Inflammatory macrophage treated with lipopolysaccharide for 1 hour (primary cell): ENCODE measurements at regions not wholly inside any gene's neighbourhood (a gene's known extent, or its start where the extent isn't known, plus 50 kb on each side); places are given as distances from the start of the nearest gene placed in this dataset.
"Not testable (repeated sequence)": the region's sequence is repeated elsewhere in the genome, so short reads cannot be mapped to it uniquely, and the experiment has no call there.

Source experiments
- DNase-seq, 2 donors: peaks; one replicate each; pipeline ENCODE4 v3.0.0-alpha.2; 2020 to 2022

GRCh38 chr16:16625140-16625539 lies 246.2 kb downstream of the NPIPA7 start:
- not testable (repeated sequence) for DNase-seq

DNA sequence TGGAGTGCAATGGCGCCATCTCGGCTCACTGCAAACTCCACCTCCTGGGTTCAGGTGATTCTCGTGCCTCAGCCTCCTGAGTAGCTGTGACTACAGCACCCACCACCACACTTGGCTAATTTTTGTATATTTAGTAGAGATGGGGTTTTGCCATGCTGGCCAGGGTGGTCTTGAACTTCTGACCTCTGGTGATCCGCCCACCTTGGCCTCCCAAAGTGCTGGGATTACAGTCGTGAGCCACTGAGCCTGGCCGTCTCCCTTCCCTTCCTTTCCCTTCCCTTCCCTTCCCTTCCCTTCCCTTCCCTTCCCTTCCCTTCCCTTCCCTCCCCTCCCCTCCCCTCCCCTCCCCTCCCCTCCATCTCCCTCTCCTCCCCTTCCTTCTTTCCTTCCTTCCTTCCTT lies 248.9 kb downstream of the NPIPA7 start:
- not testable (repeated sequence) for DNase-seq

- not testable (repeated sequence) for DNase-seq
Observed at GRCh38 chr16:16638231-16638630, 259.3 kb downstream of the NPIPA7 start.

DNA sequence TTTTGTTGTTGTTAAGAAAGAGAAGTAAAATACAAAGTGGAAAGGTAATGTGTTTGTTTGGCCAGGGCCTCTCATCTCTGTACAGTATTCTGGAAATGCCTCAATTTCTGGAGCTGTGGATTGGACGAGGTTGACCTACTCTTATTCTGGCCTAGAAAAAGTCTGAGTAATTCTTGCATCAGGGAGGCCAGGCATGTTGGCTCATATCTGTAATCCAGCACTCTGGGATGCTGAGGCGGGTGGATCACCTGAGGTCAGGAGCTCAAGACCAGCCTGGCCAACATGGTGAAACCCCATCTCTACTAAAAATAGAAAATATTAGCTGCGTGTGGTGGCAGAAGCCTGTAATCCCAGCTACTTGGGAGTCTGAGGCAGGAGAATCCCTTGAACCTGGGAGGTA lies 259.8 kb downstream of the NPIPA7 start:
- DNase-seq = not testable (repeated sequence)

- DNase-seq = not testable (repeated sequence)
Observed at GRCh38 chr16:16643828-16644227, 264.9 kb downstream of the NPIPA7 start.

- DNase-seq = not testable (repeated sequence)
Observed at GRCh38 chr16:16648002-16648401, 269.1 kb downstream of the NPIPA7 start.

DNA sequence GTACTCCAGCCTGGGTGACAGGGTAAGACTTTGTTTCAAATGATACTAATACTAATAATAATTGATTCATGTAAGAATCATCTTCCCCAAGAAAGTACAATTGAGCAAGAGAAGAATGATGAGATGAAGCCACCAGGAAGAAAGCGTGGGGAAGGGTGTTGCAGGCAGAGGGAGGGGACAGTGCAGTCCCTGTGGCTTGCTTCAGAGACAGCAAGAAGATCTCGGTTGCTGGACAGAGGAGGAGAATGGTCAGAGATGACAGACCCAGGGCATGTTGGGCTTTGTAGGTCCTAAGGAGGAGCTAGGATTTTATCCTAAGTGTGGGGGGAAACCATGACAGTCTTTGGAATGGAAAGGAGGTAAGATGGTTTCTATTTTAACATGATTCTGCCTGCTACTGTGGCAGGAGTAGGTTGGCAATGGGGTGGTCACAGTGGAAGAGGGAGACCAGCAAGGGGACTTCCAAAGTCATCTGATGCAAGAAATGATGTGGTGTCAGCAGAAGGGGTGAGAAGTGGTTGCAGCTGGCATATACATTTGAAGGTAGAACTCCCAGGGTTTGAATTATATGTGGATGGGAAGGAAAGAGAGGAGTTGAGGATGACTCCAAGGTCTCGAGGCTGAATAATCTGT lies 293.4 kb downstream of the NPIPA7 start:
- not testable (repeated sequence) for DNase-seq

DNA sequence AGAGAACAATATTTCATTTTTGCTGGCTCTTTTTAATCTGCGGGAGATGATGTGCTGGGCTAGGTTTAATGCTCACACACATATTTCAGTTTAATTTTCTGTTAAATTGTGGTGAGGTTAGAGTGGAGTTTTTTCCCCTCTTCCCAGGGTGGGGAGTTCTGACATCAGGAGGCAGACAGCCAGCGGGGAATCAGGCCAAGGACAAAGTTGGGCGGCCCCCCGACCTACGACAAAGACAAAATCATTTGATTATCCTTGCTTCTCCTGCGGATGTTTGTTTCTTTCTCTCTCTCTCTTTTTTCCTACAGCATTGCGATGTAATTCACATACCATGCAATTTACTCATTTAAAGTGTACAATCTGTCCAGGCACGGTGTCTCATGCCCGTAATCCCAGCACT lies 295.9 kb downstream of the NPIPA7 start:
- DNase-seq = not testable (repeated sequence)

DNA sequence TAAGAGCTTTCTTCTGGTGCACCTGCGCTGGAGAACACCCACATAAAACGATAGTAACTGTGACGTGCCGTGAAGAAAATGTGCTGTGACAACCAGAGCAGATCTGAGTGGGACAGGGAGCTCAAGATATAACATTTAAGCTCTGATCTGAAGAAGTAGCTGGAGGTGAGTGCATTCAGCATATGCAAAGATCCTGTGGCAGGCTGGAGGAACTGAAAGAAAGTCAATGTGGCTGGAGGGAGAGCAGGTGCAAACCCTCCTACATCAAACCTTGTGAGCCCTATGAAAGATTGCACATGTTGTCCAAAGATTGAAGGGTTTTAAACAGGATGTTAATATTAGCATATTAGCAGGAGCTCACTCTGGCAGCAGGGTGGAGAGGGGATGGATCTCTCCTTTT lies 342.9 kb downstream of the NPIPA7 start:
- not testable (repeated sequence) for DNase-seq

DNA sequence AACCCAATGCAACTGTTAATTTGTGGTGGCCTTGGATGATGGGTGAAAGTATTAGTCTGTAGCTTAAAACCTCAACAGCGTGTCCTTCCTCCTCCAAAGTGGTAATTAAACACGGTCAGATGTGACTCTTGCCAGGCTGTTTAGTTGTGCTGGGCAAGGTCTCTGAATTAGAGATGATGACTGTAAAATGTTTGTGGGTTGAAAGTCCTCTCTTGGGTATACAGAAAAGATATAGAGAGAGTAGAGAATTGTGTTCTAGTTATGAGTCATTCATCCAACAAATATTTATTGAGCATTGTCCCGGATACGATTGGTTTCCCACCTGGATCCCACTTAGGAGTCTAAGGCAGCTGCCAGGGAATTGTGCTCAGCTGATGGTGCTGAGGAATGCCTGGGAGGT lies 343.7 kb downstream of the NPIPA7 start:
- DNase-seq = not testable (repeated sequence)

DNA sequence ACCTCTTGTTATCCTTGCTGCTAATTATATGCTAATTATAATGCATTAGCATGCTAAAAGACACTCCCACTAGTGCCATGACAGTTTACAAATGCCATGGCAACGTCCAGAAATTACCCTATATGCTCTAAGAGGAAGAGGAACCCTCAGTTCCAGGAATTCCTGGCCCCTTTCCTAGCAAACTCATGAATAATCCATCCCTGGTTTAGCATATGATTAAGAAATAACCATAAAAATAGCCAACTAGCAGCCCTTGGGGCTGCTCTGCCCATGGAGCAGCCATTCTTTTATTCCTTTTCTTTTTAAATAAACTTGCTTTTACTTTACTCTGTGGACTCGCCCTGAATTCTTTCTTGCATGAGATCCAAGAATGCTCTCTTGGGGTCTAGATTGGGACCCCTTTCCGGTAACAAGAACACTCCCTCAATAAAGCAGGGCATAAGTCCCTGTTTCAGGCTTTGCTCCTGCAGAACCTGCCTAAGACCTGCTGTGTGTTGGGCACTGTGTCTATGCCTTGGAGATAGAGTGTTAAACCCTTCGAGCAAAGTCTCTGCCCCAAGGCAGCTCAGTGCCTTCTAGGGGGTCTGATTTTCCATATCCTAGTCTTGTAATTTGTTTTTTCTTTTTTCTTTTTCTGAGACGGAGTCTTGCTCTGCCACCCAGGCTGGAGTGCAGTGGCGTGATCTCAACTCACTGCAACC lies 345.0 kb downstream of the NPIPA7 start:
- not testable (repeated sequence) for DNase-seq

DNA sequence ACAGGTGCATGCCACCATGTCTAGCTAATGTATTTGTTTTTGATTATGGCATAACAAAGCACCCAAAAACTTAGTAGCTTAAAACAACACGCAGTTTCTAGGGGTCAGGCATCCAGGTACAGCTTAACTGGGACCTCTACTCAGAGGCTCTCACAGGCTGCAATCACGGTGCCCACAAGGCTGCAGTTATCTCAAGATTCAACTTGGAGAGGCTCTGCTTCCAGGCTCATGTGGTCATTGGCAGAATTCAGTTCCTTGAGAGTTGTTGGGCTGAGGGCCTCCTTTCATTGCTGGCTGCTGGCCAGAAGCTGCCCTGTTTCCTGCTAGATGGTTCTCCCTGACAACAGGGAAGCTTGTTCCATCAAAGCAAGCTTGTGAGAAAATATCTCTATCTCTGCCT lies 348.1 kb downstream of the NPIPA7 start:
- not testable (repeated sequence) for DNase-seq

- DNase-seq = not testable (repeated sequence)
Observed at GRCh38 chr16:16742573-16742972, 363.6 kb downstream of the NPIPA7 start.

DNA sequence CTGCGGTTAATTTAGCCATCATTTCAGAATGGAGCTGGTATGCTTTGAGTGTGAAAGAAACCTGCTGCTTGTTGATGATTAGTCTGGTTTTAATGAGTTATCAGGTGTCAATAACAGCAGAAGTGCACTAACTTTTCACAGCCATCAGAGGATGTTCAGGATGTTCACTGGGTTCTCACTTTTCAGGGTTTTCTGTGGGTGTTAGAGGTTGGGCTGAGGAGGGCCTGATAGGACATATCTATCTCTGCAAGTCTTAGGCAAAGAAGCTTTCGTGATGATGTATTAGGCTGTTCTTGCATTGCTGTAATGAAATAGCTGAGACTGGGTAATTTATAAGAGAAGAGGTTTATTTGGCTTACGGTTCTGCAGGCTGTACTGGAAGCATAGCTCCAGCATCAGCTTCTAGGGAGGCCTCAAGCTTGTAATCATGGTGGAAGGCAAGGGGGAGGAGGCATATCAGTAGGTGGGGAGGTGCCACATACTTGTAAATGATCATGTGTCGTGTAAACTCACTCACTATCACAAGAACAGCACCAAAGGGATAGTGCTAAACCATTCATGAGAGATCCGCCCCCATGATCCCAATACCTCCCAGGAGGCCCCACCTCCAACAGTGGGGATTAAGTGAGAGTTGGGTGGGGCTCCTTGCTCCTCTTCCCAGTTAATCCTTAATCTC lies 376.2 kb downstream of the NPIPA7 start:
- DNase-seq = not testable (repeated sequence)

DNA sequence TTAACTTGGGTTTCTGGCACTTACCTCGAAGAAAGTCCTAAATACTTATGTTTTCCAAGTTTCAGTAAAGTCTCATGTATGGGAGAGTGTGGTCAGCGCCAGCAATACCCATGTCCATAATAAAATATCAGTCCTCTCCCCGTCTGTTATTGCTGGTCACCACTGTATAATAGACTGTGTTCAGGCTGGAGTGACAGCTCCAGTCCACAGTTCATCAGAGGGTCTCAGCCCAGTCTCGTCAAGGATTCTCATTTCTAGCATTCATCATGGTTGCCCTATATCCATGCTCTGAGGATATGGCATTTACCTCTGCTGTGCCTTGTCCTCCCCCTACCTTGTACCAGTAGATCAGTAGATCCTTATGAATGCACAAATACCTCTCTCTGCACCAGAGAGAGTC lies 384.5 kb downstream of the NPIPA7 start:
- DNase-seq = no peak

DNA sequence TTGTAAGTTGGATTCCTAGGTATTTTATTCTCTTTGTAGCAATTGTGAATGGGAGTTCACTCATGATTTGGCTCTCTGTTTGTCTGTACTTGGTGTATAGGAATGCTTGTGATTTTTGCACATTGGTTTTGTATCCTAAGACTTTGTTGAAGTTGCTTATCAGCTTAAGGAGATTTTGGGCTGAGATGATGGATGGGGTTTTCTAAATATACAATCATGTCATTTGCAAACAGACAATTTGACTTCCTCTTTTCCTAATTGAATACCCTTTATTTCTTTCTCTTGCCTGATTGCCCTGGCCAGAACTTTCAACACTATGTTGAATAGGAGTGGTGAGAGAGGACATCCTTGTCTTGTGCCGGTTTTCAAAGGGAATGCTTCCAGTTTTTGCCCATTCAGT lies 391.8 kb downstream of the NPIPA7 start:
- not testable (repeated sequence) for DNase-seq

- no peak for DNase-seq
Observed at GRCh38 chr16:16774389-16774788, 395.4 kb downstream of the NPIPA7 start.

GRCh38 chr16:16778332-16778731 lies 399.4 kb downstream of the NPIPA7 start:
- DNase-seq = no peak

- DNase-seq = no peak
Observed at GRCh38 chr16:16780588-16780987, 401.6 kb downstream of the NPIPA7 start.

GRCh38 chr16:16782153-16782552 lies 403.2 kb downstream of the NPIPA7 start:
- DNase-seq = no peak

DNA sequence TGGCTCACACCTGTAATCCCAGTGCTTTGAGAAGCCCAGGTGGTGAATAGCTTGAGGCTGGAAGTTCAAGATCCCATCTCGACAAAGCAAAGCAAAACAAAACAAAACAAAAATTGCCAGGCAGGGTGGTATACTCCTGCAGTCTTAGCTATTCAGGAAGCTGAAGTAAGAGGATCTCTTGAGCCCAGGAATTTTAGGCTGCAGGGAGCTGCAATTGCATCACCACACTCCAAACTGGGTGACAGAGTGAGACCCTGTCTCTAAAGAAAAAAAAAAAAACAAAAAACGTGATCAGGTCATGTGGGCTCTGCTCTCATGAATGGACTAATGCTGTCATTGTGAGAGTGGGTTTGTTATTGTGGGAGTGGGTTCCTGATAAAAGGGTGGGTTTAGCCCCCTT lies 409.1 kb downstream of the NPIPA7 start:
- no peak for DNase-seq

GRCh38 chr16:16790597-16790996 lies 411.7 kb downstream of the NPIPA7 start:
- DNase-seq = no peak

DNA sequence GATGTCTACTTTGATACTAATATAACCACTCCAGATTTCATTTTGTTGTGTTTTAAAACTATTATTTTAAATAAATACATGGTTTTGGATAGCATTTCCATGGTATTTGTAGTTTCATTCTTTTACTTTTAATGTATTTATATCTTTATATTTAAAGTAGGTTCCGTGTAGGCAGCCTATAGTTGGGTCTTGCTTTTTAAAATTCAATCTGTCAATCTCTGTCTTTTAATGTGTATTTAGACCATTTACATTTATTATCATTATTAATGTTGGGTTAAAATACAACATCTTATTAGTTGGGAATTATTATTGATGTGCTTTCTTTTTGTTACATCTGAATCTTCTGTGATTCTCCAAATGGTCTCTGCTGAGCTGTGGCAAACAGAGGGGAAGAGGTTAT lies 412.1 kb downstream of the NPIPA7 start:
- DNase-seq = no peak

- no peak for DNase-seq
Observed at GRCh38 chr16:16797239-16797638, 418.3 kb downstream of the NPIPA7 start.
